HG03469 (cell line): ENCODE measurements at regions not wholly inside any gene's neighbourhood (a gene's known extent, or its start where the extent isn't known, plus 50 kb on each side); places are given as distances from the start of the nearest gene placed in this dataset.
A peak's percentile ranks its signal among the peaks of the same experiment; 100 is the strongest.

Experiments used
- ATAC-seq: cut with Tn5 transposase; IDR thresholded peaks from one replicate; pipeline ENCODE4 v1.9.1; 2021; ENCODE audit warnings: mild to moderate bottlenecking, moderate library complexity, moderate number of reproducible peaks; ENCODE audit not compliant: unreplicated experiment

- ATAC-seq, result no peak
Measured at GRCh38 chr5:168066536-168067208, 224.8 kb upstream of the WWC1 start.

GRCh38 chr5:168070761-168071160 is 220.7 kb upstream of the WWC1 start:
- ATAC-seq, result no peak

GRCh38 chr5:168072665-168073064 is 218.8 kb upstream of the WWC1 start:
- ATAC-seq, result no peak

GRCh38 chr5:168073311-168073710 is 218.1 kb upstream of the WWC1 start:
- no peak for ATAC-seq

- no peak for ATAC-seq
Measured at GRCh38 chr5:168073991-168074800, 217.2 kb upstream of the WWC1 start.

- ATAC-seq, result no peak
Measured at GRCh38 chr5:168075387-168075786, 216.1 kb upstream of the WWC1 start.

- ATAC-seq, result peak; percentile 74
Measured at GRCh38 chr5:168076561-168076991, 214.9 kb upstream of the WWC1 start.

GRCh38 chr5:168085261-168086031 is 206.0 kb upstream of the WWC1 start:
- ATAC-seq, result no peak

GRCh38 chr5:168086104-168086610 is 205.3 kb upstream of the WWC1 start:
- no peak for ATAC-seq

- ATAC-seq, result no peak
Measured at GRCh38 chr5:168086746-168087145, 204.7 kb upstream of the WWC1 start.

GRCh38 chr5:168088410-168089173 is 202.9 kb upstream of the WWC1 start:
- no peak for ATAC-seq

GRCh38 chr5:168089201-168089887 is 202.1 kb upstream of the WWC1 start:
- ATAC-seq, result no peak

GRCh38 chr5:168092209-168093185 is 198.9 kb upstream of the WWC1 start:
- ATAC-seq, result no peak

GRCh38 chr5:168093200-168093910 is 198.1 kb upstream of the WWC1 start:
- no peak for ATAC-seq

- no peak for ATAC-seq
Measured at GRCh38 chr5:168096525-168096924, 194.9 kb upstream of the WWC1 start.

- ATAC-seq, result no peak
Measured at GRCh38 chr5:168097876-168098653, 193.4 kb upstream of the WWC1 start.

GRCh38 chr5:168101352-168101751 is 190.1 kb upstream of the WWC1 start:
- ATAC-seq, result no peak
